ENCODE measurements at regions not wholly inside any gene's neighbourhood (a gene's known extent, or its start where the extent isn't known, plus 50 kb on each side); places are given as distances from the start of the nearest gene placed in this dataset.

DNA sequence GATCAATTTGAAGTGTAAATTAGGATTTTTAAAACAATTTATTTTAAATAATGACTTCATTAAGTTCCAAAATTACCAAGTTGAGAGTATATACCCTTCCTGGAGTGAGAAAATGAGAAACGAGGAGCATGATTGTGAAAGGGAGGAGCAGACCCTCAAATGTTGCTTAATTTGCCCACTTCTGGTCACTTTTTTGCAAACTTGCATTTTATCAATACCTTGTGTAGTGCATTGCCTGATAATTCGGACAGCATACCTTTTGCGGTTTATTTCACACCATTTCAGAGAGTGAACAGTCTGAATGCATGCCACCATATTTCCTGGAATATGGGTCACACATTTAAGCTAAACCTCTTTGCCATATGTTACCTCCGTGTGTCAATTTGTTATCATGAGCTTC is 669.7 kb downstream of the RNF144A start:
- TF ChIP-seq POLR2A (IDR thresholded peaks at IDR 0.05) (no peak), POLR2AphosphoS5 (IDR thresholded peaks at IDR 0.05) (no peak), EP300 (IDR thresholded peaks at IDR 0.05; ENCODE audit: low read depth) (no peak)
- TF ChIP-seq, protein P1, sequence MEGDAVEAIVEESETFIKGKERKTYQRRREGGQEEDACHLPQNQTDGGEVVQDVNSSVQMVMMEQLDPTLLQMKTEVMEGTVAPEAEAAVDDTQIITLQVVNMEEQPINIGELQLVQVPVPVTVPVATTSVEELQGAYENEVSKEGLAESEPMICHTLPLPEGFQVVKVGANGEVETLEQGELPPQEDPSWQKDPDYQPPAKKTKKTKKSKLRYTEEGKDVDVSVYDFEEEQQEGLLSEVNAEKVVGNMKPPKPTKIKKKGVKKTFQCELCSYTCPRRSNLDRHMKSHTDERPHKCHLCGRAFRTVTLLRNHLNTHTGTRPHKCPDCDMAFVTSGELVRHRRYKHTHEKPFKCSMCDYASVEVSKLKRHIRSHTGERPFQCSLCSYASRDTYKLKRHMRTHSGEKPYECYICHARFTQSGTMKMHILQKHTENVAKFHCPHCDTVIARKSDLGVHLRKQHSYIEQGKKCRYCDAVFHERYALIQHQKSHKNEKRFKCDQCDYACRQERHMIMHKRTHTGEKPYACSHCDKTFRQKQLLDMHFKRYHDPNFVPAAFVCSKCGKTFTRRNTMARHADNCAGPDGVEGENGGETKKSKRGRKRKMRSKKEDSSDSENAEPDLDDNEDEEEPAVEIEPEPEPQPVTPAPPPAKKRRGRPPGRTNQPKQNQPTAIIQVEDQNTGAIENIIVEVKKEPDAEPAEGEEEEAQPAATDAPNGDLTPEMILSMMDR (IDR thresholded peaks at IDR 0.05) = no peak
